ENCODE measurements at regions not wholly inside any gene's neighbourhood (a gene's known extent, or its start where the extent isn't known, plus 50 kb on each side); places are given as distances from the start of the nearest gene placed in this dataset.

- TF ChIP-seq EZH2 (IDR thresholded peaks at IDR 0.05; ENCODE audit: low read length) = no peak
- no peak for TF ChIP-seq CTCF (optimal IDR thresholded peaks at IDR 0.05 in 1 of 3, IDR thresholded peaks at IDR 0.05 in 1 of 3, conservative IDR thresholded peaks at IDR 0.05 in 1 of 3; ENCODE audit: extremely low read depth in 1 of 3, insufficient read depth in 2 of 3, low read length in 3 of 3)
These were observed 75.6 kb downstream of the ENGASE start for GRCh38 chr17:79150035-79150733.

Data from keratinocyte (primary cell).